Suppressor macrophage treated with lipopolysaccharide for 4 hours (primary cell): ENCODE measurements at regions not wholly inside any gene's neighbourhood (a gene's known extent, or its start where the extent isn't known, plus 50 kb on each side); places are given as distances from the start of the nearest gene placed in this dataset.
"Not testable (repeated sequence)": the region's sequence is repeated elsewhere in the genome, so short reads cannot be mapped to it uniquely, and the experiment has no call there.

Experiments
- DNase-seq: peaks from one replicate; pipeline ENCODE4 v3.0.0-alpha.2; 2020

DNA sequence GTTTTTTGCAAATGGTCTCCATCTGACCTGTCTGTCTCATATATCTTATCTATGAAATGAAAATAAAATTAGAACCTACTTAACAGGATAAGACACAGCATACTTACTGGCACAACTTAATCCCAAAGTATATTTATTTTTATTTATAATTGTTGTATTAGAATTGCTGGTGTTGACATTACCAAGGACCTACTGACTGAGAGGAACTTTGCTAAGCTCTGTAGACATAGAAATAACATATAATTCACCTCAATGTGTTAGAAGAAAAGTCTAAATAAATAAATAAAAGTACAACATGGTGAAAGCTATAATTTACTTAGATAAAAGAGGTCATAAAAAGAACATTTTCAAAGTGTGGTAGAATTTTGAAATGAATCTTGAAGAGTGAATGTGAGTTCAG is 1650.5 kb upstream of the NUDT12 start:
- DNase-seq: no peak

- no peak for DNase-seq
These were observed 1644.5 kb upstream of the NUDT12 start for GRCh38 chr5:105207066-105207465.

DNA sequence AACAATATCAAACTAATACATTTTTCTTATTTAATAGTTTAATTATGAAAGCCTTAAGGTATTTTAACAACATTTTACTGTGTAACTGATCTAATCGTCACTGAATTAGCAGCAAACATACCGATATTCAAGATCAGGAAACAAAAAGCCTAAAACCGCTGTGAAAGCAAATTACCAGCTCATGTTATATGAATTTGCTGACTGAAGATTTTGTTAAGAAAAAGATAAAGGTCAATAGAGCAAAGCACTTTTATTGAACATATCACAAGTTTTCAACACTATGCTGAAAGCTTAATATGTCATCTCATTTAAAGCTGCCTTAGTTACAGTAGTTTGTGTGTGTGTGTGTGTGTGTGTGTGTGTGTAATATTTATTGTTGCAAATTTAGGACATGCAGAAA is 1634.9 kb upstream of the NUDT12 start:
- no peak for DNase-seq

- no peak for DNase-seq
These were observed 1633.2 kb upstream of the NUDT12 start for GRCh38 chr5:105195765-105196164.

- no peak for DNase-seq
These were observed 1610.3 kb upstream of the NUDT12 start for GRCh38 chr5:105172918-105173317.

GRCh38 chr5:105168806-105169205 is 1606.2 kb upstream of the NUDT12 start:
- no peak for DNase-seq

DNA sequence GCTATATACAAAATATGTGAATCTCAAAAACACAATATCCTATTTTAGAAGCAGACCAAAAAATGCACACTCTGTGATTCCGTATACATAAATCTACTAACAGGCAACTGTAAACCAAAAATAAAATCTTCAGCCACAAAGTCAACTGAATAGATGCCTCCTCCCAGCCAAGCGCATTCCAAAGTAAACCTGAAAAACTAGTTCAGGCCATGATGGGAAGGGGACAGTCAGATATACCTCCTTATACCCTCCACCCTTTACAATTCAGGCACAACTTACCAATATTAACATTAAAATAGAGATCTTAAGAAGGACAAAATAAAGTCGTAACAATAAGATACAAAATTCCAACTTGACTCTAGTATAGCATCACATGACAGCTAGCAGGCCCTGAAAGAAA is 1604.5 kb upstream of the NUDT12 start:
- DNase-seq: no peak

- DNase-seq: no peak
These were observed 1601.0 kb upstream of the NUDT12 start for GRCh38 chr5:105163547-105163946.

DNA sequence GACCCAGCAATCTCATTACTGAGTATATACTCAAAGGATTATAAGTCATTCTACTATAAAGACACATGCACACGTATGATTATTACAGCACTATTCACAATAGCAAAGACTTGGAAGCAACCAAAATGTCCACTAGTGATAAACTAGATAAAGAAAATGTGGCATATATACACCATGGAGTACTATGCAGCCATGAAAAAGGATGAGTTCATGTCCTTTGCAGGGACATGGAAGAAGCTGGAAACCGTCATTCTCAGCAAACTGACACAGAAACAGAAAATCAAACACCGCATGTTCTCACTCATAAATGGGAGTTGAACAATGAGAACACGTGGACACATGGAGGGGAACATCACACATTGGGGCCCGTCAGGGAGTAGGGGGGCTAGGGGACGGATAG is 1600.0 kb upstream of the NUDT12 start:
- DNase-seq: not testable (repeated sequence)

DNA sequence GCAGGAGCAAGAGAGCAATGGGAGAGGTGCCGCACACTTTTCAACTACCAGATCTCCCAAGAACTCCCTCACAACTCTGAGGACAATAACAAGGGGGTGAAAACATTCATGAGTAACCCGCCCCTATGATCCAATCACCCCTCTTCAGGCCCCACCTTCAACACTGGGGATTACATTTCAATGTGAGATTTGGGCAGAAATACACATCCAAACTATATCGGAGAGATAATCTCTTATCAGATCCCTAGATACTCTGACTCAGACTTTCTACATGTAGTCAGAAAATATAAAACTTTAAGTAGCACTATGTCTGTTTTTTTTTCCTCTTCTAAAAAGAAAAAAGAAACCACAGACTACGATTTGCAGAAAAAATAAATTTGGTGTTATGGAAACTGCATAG is 1595.9 kb upstream of the NUDT12 start:
- no peak for DNase-seq

GRCh38 chr5:105150323-105150722 is 1587.7 kb upstream of the NUDT12 start:
- DNase-seq: no peak

- DNase-seq: no peak
These were observed 1584.3 kb upstream of the NUDT12 start for GRCh38 chr5:105146867-105147266.

- DNase-seq: no peak
These were observed 1582.6 kb upstream of the NUDT12 start for GRCh38 chr5:105145152-105145551.

GRCh38 chr5:105134328-105134727 is 1571.7 kb upstream of the NUDT12 start:
- DNase-seq: no peak

- no peak for DNase-seq
These were observed 1570.5 kb upstream of the NUDT12 start for GRCh38 chr5:105133087-105133486.

- no peak for DNase-seq
These were observed 1570.0 kb upstream of the NUDT12 start for GRCh38 chr5:105132581-105132980.

DNA sequence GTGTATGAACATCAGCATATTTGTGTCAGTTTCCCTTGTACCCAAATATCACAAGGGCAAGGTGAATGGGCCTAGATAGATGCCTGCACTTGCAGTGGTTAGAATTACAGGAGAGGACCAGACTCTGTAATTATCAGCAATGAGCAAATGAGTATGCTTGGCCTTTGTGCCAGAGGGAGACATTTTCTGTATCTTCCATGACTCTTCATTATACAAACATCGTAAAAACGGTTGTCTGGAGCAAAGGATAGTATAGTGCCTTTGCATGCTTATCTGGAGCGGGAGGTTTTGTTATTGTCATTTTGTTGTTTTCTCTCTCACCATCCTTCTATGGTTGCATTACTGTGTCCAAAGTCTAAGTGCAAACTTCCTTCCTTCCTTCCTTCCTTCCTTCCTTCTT is 1568.5 kb upstream of the NUDT12 start:
- DNase-seq: no peak

DNA sequence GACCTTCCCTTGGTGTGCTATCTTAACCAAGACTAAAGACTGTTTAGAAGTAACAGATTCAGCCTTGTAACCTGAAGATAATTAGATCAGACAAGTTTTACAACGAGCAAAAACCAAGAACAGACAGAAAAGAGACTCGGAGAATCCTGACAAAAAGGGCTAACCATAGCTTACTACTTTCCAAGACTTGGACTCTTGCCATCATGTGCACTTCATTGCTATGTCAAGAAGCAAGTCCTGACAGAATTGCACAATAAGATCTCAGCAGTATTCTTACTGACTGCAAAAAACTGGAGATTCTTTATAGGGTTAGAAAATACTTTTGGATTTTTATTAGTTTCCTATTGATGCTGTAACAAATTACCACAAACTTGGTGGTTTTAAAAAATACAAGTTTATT is 1539.0 kb upstream of the NUDT12 start:
- no peak for DNase-seq

DNA sequence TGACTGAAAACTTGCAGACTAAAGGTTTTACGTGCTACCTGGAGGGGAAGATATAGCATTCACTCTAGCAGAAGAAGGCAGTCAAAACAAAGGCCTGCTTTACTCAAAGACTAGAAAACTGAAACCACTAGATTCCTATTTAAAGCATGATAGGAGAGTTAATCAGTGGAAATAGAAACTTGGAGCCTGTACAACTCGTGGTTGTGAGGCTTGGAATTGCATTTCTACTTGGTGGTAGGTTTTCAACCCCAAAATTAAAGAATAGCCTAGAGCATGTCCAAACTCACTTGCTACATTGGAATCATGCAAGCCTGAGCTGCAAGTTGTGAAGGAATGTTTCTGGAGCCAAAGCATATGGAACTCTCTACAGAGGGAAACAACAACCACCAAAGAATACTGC is 1526.4 kb upstream of the NUDT12 start:
- no peak for DNase-seq

DNA sequence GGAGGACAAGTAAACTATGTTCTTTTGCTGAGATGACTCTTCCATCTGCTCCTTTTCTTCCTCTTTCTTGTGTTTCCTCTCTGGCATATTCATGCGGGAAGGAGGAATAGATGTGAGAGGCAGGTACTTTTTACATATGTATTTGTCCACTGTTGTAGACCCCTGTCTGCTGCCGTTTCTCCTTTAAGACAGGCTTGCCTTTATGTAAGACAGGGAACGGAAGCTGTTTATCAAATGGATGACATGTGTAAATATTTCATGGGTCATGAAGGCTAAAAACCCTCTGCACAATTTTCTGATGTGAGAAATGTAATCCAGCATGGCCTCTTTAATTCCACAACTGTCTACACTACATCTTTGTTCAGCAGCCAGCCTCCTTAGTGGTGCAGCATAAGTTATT is 1525.5 kb upstream of the NUDT12 start:
- DNase-seq: no peak

DNA sequence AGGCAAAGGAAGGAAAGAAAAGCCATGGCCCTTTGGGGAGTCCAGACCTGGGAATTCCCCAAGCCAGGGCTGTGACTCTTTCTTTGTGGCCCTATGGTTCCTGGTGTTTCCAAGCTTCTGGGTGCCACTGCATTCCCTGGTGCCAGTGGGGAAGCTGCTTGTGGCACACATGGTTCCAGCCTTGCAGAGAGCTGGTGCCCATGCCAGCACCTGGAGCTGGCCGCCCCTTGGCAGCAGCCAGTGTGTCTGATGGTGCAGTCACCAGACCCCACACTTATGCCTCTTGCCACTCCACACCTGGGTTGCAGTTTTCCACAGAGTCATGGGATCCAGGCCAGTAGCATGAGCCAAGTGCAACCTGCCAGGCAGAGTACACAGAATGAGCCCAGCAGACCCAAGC is 1495.3 kb upstream of the NUDT12 start:
- no peak for DNase-seq

DNA sequence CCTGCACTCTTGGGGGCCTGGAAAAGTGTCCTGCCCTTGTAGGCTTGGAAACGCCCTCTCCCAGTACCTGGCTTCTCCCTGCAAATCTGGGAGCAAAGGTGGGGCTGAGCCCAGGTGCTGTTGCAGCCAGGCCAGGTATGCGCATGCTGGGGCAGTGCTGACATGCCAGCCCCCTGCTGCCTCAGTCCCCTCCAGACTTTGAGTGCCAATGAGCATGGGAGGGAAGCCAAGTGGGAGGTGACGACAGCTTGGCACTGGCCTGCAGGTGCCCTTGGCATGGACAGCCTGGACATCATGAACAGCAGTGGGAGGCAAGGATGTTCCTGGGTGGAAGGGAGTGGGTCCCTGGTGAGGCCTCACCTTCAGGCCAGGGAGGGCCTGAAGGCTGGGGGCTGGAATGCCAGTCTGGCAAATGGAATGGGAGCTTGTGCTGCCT is 1494.4 kb upstream of the NUDT12 start:
- DNase-seq: no peak

DNA sequence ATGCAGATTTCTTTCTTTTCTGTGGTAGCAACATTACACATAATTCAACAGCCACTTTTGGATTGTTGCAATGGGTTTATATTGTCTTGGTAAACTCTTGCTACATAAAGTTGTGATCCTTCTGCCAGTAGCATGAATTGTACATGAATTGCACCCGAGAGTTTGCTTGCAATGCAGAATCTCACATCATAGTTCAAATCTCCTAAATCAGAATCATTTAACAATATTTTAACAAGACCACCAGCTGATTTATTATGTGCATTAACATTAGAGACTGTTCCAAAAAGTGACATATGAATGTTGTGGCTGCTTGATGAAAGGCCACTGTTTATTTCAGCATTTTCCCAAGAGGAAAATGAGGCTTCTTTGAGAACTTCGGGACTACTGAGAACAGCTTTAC is 1491.8 kb upstream of the NUDT12 start:
- no peak for DNase-seq

DNA sequence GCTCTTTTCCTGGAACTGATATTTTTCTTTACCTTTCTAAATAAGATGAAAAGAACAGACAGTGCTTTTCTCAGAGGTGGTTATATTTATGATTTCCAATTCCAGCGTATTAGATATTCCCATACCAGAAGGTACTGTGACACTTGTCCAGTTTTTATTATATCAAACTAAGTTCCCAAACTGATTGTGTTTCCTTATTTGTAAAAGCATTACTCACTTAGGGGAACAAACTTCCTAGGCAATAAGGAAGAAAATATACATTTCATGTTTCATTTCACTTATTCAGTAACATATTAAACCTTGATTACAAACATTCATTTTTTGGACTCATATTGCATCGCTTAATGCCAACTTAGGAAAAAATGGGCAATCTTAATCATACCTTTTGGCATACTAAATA is 1480.0 kb upstream of the NUDT12 start:
- no peak for DNase-seq

GRCh38 chr5:105036814-105037213 is 1474.2 kb upstream of the NUDT12 start:
- not testable (repeated sequence) for DNase-seq

DNA sequence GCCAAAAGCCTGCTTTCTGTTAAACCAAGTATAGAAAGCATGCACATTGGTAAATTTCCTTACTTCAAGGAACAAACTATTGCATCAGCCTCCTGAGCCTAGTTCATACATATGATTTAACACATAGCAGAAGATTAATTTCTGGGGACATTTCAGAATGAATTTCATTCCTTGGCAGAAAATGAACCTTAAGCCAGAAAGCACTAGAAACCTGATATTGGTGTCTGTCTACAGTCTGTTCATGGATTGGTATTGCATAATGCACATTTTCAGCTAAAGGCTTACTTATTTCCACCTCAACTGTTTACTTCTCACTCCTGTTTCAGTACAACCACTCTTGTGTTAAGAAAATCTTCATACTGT is 1471.8 kb upstream of the NUDT12 start:
- no peak for DNase-seq
